Activated CD4-positive, CD25-positive, alpha-beta regulatory T cell treated with anti-CD3 and anti-CD28 coated beads, Interleukin-2, amount 50 U/mL, for 72 hours (primary cell): ENCODE measurements at regions not wholly inside any gene's neighbourhood (a gene's known extent, or its start where the extent isn't known, plus 50 kb on each side); places are given as distances from the start of the nearest gene placed in this dataset.
"Not testable (repeated sequence)": the region's sequence is repeated elsewhere in the genome, so short reads cannot be mapped to it uniquely, and the experiment has no call there.

Experiments used
- DNase-seq: peaks from one replicate; pipeline ENCODE4 v3.0.0; 2021

DNA sequence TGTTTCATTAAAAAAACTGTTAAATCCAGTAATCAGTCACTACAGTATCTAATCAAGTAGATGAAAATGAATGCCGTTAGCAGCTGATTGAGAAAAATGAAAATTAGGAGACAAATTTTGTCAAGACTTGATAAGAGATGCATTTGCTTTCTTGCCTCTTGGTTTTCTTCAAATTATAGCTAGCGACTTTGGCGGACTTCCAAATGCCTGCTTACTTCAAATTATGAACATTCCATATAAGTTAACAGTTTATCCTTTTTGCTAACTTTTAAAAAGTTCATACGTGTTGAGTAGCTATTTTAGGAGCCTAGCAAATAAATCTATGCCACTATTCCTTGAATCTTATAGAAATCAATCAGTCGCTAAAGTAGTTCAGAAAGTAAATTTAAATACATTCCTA is 58.8 kb downstream of the PPP4R3C start:
- no peak for DNase-seq

DNA sequence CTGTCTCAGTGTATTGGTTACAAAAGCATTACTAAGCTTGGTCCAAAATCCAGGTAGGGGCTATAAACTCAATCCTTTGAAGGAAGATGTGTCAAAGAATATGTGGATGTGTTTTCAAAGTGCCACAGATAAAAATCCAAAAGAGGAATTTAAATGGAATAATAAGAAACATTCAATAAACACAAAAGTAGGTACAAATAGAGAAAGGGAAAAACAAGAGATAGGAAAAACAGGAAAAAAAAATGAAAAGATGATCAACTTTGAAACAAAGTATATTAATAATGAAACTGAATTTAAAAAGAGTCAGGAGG is 64.0 kb downstream of the PPP4R3C start:
- no peak for DNase-seq

DNA sequence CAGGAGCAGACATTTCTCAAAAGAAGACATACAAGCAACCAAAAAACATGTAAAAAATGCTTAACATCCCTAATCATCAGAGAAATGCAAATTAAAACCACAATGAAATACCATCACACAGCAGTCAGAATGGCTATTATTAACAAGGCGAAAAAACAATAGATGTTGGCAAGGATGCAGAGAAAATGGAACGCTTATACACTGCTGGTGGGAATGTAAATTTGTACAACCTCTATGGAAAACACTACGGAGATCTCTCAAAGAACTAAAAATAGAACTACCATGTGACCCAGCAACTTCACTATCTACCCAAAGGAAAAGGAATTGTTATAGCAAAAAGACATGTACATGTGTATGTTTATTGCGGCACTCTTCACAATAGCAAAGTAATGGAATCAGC is 71.5 kb downstream of the PPP4R3C start:
- DNase-seq, result no peak

DNA sequence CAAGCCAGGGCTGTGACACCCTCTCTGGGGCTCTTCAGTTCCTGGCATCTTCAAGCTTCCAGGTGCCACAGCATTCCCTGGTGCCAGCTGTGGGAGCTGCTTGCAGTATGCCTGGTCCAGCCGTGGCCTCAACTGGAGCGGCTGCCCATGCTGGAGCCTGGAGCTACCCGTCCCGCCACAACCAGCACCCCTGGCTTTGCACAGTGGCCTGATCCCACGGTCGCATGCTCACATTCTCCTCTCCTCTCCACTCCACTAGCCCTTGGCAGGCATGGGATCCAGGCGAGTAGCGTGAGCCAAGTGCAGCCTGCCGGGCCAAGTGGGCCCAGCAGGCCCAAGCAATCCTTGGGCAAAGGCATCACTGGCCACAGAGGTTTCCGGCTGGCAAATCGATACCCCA is 81.7 kb downstream of the PPP4R3C start:
- no peak for DNase-seq

DNA sequence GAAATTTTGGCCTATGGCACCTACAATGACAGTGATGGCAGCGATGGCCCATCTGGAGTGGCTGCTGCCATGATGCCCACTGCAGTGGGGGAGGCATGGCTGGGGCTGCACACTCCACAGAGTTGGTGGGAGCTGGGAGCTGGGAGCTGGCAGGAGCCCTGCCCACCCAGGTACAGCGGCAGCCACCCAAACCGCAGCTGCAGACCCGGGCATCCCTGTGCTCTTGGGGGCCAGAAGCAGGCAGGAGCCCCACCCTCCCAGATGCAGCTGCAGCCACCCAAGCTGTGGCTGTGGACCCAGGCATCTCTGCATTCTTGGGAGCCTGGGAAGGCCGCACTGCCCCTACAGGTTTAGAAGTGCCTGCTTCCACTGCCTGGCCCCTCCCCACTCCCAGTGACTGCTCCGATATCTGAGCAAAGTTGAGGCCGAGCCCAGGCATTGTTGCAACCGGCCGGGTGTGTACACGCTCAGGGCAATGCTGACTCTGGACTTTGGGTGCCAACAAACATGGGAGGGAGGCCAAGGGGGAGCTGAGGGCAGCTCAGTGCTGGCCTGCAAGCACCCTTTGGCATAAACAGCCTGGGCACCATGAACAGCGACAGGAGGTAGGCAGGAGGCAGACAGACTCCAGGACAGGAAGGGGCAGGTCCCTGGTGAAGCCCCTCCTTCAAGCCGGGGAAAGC is 82.8 kb downstream of the PPP4R3C start:
- no peak for DNase-seq

DNA sequence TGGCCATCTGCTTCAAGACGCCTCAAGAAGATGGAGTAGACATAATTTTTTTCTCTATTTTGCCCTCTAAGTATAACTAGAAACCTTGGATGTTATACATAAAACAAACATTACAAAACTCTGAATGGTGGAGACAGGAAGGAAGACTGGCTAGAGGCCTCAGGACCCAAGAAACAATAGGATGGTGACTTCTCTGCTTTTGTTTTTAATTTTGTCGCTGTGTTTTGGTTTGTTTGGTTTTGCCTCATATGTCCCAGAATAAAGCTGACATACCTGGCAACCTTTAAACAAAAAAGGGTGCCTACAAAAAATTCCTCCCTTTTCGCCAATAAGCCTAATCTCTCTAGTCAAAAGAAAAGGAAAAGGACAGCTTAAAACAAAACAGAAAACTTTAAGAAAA is 109.1 kb downstream of the PPP4R3C start:
- no peak for DNase-seq

DNA sequence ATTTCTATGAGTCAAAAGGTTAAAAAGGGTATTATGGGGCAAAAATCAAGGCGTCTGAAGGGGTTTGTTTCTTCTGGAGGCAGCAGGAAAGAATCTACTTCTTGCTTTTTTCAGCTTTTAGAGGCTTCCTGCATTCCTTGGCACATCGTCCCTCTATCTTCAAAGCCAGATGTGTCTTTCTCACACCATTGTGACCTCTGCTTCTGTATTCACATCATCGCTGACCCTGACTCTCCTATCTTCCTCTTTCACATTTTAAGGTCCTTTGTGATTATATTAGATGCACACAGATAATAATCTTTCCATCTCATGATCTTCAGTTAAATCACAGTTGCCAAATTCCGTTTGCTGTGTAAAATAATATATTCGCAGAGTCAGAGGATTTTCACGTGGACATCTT is 112.7 kb downstream of the PPP4R3C start:
- no peak for DNase-seq

DNA sequence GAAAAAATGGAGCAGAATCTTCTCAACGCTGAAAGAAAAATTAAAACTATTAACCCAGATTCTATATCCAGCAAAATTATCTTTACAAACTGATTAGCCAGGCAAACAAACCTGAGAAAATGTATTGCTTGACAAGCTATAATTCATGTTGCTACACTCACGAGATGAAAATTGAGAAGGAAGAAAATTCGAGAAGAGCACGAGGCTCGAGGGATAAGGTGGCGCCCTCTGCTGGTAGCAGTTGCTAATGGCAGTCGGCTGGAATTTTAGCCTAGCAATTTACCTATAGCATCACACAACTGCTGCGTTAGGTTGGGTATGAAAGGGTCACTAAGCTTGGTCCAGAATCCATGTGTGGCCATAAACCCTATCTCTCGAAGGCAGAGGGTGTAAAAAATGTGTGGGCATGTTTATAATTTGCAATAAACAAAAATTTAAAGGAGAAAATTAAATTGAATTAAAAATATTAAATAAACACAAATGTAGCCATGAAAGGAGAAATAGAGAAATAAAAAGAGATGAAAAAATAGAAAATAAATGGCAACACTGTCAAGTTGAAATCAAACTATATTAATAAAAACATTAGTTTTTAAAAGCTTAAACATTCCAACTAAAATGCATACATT is 126.6 kb downstream of the PPP4R3C start:
- DNase-seq, result peak; percentile 34

DNA sequence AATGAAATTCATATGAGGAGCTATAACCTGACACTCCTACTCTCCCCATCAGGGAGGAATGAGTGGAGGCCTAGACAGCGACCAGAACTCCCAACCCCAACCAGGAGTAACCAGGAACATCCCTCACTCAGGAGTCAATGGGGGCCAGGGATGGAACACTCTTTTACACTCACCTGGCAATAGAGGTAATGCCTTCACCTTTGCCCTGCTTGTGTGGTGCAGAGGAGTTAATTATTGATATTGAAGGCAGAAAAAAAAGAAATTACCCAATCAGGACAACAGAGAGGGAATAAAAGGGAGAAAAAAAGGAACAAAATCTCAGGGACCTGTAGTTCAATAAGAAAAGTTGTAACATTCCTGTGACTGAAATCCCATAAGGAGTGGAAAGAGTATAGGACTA is 141.5 kb downstream of the PPP4R3C start:
- DNase-seq, result no peak

DNA sequence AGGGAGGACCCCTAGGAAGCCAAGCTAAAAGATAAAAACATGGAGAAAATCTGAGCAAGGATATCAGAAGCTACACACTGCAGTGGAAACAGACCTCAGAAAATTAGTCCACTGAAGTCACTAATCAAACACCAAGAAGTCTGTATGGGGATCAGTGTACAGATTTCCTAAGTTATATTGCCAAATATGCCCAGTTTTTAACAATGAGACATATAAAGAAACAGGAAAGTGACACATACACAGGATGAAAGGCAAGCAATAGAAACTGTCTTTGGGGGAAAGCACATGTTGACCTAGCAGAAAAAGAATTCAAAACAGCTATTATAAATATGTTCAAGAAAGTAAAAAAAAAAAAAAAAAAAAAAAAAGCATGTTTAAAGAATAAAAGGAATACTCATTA is 153.7 kb downstream of the PPP4R3C start:
- no peak for DNase-seq

DNA sequence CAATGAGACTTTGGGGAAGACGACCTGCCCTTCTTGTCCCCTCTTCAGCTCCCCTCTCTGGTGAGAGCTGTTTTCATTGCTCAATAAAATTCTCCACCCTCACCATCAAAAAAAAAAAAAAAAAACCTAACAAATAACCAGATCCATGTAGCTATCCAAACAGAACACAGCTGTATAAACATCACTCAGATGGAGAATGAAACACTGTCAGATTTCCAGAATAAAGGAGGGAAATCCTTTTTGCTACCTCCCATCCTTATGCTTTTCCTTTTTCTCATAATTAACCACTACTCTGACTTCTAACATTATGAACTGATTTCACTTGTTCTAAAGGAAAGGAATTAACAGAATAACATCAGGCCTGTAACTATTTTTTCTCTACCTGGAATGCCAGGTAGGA is 155.6 kb downstream of the PPP4R3C start:
- no peak for DNase-seq

DNA sequence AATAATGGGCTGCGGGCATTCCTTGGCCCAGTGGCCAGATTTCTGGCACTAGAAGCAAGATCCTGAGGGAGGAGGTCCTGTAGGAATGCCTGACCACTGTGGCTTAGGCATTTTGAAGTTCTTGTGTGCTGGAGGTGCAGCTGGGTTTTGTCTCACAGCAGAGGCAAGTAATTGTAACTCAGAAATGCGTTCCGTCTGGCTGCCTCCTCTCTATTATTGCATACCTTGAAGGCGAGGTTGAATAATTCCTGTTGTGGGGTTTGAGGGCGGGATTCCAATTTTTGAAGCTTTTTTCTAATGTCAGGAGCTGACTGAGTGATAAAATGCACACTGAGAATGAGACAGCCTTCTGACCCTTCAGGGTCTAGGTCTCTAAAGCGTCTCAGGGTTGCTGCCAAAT is 170.6 kb downstream of the PPP4R3C start:
- not testable (repeated sequence) for DNase-seq

DNA sequence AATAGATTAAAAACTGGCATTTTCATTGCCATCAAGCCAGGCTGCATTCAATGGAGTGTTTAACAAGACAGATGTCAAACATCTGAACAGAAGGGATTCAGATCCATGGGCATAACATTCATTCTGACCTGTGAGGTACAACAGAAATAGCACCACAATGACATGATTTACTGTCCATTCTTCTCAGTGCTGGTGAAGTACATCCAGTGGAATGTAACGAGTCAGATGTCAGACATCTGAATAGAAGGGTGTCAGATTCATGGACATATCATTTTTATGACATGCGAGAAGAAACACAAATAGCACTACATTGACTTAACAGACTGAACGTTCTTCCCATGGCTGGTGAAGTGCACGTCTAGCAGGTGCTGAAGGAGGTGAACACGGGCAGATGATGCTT is 186.4 kb downstream of the PPP4R3C start:
- DNase-seq, result no peak

DNA sequence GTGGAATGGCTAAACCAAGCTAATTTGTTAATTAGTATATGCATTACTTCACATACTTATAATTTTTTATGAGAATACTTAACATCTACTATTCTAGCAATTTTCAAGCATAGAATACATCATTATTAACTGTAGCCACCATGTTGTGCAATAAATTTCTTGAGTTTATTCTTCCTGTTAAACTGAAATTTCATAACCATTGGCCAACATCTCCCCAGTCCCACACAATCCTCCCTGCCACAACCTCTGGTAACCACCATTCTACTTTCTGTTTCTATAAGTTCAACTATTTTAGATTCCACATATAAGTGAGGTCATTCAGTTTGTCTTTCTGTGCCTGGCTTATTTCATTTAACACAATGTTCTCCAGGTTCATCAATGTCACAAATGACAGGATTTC is 208.5 kb downstream of the PPP4R3C start:
- DNase-seq, result no peak

DNA sequence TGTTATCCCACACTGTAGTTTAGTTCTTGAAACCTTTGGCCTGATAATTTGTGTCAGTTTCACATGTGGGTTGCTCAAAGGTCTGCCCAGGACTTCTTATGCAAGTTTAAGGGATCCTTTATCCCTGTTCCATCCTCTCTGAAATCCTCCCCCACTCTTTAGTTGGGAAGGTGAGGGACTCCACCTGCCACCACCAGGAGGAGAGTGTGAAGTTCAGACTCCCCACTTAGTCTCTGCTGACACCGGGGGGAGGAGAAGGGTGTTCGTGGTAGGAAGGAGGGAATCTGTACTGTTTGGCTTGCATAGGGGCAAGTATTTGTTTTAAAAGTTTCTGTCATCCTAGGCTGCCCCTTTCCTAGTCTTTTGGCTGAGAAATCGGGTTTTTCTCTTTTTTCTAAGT is 211.8 kb downstream of the PPP4R3C start:
- no peak for DNase-seq

DNA sequence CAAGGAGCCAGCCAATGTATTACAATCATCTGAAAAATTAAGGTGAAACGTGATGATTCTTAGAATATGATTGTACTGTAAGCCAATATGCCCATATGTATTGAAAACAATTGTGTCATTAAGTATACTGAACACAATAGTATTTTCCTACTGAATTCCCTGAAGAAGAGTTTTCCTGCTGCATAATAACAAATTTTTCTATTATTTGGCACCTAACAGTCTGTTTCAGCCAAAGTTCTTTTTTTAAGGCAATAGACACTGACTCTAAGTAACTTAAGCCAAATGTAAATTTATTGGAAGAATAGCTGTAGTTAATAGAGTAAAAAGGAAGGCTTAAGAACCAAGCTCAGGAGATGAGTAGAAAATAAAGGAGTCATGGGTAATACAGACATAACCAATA is 220.6 kb downstream of the PPP4R3C start:
- DNase-seq, result no peak

DNA sequence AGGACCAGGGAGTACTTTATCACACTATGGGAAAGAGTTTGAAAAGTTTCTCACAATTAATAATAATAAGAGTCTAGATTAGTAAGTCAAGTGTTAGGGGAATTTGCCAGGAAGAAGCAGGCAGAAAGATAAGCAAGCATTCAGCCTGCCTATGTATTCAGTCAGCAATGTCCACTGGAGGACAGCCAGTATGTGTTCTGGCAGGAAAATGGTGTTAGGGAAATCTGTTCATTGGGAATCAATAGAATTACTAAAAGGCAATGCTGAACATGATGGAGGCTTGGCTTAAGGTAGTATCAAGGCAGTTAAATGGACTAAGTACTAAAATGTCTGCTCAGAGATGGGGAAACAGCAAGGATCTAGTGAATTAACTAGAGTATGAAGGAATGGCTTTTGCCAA is 221.2 kb downstream of the PPP4R3C start:
- DNase-seq, result no peak

DNA sequence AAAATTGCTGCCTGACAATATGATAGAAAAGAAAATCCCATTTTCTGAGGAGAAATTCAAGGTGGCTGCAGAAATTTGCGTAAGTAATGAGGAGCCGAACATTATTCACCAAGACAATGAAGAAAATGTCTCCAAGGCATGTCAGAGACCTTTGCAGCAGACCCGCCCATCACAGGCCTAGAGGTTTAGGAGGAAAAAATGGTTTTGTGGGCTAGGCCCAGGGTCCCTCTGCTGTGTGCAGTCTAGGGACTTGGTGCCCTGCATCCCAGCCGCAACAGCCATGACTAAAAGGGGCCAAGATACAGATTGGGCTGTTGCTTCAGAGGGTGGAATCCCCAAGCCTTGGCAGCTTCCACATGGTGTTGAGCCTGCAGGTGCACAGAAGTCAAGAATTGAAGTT is 223.1 kb downstream of the PPP4R3C start:
- not testable (repeated sequence) for DNase-seq

DNA sequence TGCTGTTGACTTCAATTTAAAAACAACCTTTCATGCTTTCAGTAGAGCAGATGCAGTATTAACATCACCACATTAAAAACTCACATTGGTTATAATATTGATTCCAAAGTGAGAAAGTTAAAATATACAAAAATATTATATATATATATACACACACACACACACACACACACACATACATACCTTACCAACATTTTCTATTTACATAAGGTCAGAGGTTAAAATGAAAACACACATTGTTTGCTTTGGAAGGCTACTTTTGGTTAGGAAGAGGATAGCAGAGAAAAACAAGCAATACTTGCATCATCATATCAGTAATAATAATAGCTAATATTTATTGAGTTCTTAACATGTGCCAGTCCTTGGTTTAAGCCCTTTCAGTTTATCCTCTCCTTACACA is 226.5 kb downstream of the PPP4R3C start:
- DNase-seq, result no peak

DNA sequence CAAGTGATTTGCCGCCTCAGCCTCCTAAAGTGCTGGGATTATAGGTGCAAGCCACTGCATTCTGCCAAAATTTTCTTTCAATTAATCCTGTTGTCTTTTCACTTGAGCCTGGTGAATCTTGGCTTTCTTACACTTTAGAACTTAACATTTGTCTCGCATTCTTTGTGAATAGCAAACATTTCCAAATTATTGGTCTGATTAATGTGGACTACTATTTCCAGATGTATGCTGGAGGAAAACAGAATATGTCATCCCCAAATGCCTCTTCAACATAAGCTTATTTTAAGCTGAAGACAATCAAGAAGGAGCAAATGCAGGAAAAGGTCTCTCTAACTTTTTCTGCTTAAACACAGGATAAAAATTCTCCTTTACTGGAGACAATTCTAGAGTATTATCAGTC is 233.4 kb downstream of the PPP4R3C start:
- no peak for DNase-seq

DNA sequence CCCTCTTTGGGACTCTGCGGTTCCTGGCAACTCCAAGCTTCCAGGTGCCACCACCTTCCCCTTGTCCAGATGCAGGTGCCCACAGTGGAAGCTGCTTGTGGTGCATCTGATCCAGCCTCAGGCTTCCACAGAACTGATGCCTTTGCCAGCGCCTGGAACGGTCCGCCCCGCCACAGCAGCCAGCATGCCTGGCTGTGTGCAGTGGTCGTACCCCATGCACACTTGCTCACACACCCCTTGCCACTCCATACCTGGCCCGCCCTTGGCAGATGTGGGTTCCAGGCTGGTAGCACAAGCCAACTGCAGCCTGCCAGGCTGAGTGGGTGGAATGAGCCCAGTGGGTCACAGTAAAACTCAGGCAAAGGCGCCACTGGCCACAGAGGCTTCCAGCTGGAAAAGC is 240.5 kb downstream of the PPP4R3C start:
- no peak for DNase-seq

DNA sequence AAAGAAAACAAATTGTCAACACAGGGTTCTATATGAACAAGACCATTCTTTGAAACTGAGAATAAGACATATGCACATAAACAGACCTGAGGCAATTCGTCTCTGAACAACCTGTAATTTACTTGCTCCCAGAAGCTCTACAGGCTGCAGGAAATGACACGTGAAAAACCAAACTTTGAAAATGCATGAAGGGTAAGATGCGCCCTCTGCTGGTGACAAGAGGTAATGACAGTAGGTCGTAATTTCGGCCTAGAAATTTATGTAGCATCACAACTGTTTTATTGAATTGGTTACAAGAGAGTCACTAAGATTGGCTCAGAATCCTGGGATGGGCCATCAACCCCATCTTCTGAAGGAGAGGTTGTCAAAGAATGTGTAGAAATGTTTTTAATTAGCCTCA is 276.5 kb downstream of the PPP4R3C start:
- no peak for DNase-seq

DNA sequence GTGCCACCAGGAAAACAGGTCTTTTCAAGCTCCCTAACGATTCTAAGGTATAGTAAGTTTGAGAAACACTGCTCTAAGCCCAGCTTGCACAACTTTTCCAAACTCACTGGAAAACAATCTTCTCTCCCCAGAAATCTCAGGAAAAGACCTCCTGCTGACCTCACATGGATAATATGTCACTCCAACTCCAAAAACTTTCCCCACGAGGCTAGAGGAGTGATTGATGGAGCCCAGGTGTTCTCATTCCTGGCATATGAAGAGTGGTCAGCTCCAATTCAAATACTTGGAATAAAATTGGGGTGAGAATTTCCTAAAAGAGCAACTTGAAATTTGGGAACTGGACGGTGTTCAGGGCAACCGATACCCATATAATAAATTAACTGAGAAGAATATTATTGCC is 299.9 kb downstream of the PPP4R3C start:
- no peak for DNase-seq

DNA sequence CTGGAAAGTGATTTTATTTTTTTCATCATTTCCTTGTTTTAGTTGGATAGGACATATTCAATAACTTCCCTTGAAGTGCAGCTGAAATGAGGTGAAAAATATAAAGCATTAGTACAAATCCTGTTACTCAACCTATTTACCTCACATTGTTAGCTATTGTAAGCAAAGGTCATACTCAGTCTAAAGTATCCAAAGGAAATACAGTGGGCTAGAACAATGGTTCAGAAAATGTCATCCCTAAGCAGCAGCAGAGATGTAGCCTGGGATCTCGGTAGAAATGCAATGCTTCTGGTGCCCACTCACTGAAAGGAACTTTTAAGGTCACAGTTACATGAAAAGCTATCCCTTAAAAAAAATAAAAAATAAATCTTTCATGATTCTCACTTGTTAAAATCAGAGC is 300.6 kb downstream of the PPP4R3C start:
- DNase-seq, result no peak

DNA sequence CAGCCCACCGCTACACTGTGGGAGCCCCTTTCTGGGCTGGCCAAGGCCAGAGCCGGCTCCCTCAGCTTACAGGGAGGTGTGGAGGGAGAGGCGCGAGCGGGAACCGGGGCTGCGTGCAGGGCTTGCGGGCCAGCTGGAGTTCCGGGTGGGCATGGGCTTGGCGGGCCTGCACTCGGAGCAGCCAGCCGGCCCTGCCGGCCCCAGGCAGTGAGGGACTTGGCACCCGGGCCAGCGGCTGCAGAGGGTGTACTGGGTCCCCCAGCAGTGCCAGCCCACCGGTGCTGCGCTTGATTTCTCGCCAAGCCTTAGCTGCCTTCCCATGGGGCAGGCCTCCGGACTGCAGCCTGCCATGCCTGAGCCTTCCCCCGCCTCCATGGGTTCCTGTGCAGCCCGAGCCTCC is 306.2 kb downstream of the PPP4R3C start:
- DNase-seq, result not testable (repeated sequence)
